H1 (cell line): ENCODE measurements at regions not wholly inside any gene's neighbourhood (a gene's known extent, or its start where the extent isn't known, plus 50 kb on each side); places are given as distances from the start of the nearest gene placed in this dataset.

Experiments used
- CTCF ChIA-PET: fragments of 300-600 bp; sonication (Branson Sonifier 250); formaldehyde crosslinking; loops from one replicate; lab custom pipeline; 2021; ENCODE audit not compliant: partially characterized antibody; lab: Charles Lee
- POLR2A ChIA-PET: fragments of 300-600 bp; sonication (Branson Sonifier 250); formaldehyde crosslinking; loops from one replicate; lab custom pipeline; 2021; ENCODE audit warnings: inconsistent platforms; ENCODE audit not compliant: partially characterized antibody; lab: Charles Lee
- DNase-seq, 2 experiments: peaks; one replicate each; pipeline versions ENCODE4 v3.0.0 to v3.0.0-alpha.2; 2010 to 2022; ENCODE audit warnings: low spot score in 2 of 2, low read depth in 1 of 2, mixed read lengths in 1 of 2
- FAIRE-seq: peaks from 2 replicates; lab custom pipeline; 2011; peaks lifted over from hg19 to GRCh38; lab: Jason Lieb, UNC
- H2AFZ ChIP-seq: 2 replicates; pipeline ENCODE4 v1.8.1; 2012; ENCODE audit warnings: low read length, inconsistent platforms
- H2AK5ac ChIP-seq: 2 replicates; pipeline ENCODE4 v1.6.1; 2013; ENCODE audit warnings: low read depth, low read length
- H2BK120ac ChIP-seq: replicated peaks from 2 replicates; pipeline ENCODE3; 2013; ENCODE audit warnings: low read depth, low read length, inconsistent platforms
- H2BK12ac ChIP-seq: 2 replicates; pipeline ENCODE4 v1.6.1; 2013; ENCODE audit warnings: low read depth, low read length
- H2BK15ac ChIP-seq: 2 replicates; pipeline ENCODE4 v1.6.1; 2013; ENCODE audit warnings: low read length
- H2BK20ac ChIP-seq: 2 replicates; pipeline ENCODE4 v1.6.1; 2013; ENCODE audit warnings: low read length
- H2BK5ac ChIP-seq: 2 replicates; pipeline ENCODE4 v1.6.1; 2013; ENCODE audit warnings: low read depth, low read length
- H3K14ac ChIP-seq: 2 replicates; pipeline ENCODE4 v1.6.1; 2013; ENCODE audit warnings: inconsistent platforms; ENCODE audit not compliant: insufficient read length
- H3K18ac ChIP-seq: 2 replicates; pipeline ENCODE4 v1.6.1; 2013; ENCODE audit warnings: low read length; ENCODE audit errors: extremely low read depth
- H3K23ac ChIP-seq: 2 replicates; pipeline ENCODE4 v1.6.1; 2013; ENCODE audit warnings: inconsistent platforms; ENCODE audit not compliant: insufficient read length
- H3K23me2 ChIP-seq: 2 replicates; pipeline ENCODE4 v1.6.1; 2013; ENCODE audit warnings: low read depth, low read length
- H3K27ac ChIP-seq: 2 replicates; pipeline ENCODE4 v1.6.1; 2011; ENCODE audit warnings: low read depth, low read length, inconsistent platforms
- H3K27me3 ChIP-seq, 4 experiments: replicated peaks in 1 of 4; 1 replicate in 1 of 4; 2 replicates in 3 of 4; pipeline versions ENCODE4 v1.6.1 to v1.8.1; 2011 to 2013; ENCODE audit warnings: low read length in 3 of 4, mild to moderate bottlenecking in 3 of 4, inconsistent platforms in 2 of 4, mixed read lengths in 2 of 4, moderate library complexity in 1 of 4; ENCODE audit not compliant: control insufficient read depth in 3 of 4, insufficient read depth in 3 of 4; ENCODE audit errors: extremely low read depth in 1 of 4
- H3K36me3 ChIP-seq, 4 experiments: 2 replicates each; pipeline versions ENCODE4 v1.6.1 to v1.8.1; 2011 to 2013; ENCODE audit warnings: mild to moderate bottlenecking in 4 of 4, low read length in 3 of 4, moderate library complexity in 2 of 4, control low read depth in 1 of 4, inconsistent platforms in 1 of 4; ENCODE audit not compliant: insufficient read depth in 4 of 4, control insufficient read depth in 2 of 4
- H3K4ac ChIP-seq: replicated peaks from 2 replicates; pipeline ENCODE3; 2013; ENCODE audit warnings: low read length, low read depth, mixed read lengths, inconsistent platforms; ENCODE audit not compliant: insufficient read length
- H3K4me1 ChIP-seq, 4 experiments: replicated peaks in 1 of 4; 1 replicate in 1 of 4; 2 replicates in 3 of 4; pipeline versions ENCODE4 v1.6.1 to v1.8.1; 2011 to 2013; ENCODE audit warnings: low read length in 3 of 4, inconsistent platforms in 2 of 4, mixed read lengths in 1 of 4; ENCODE audit not compliant: insufficient read depth in 4 of 4, control insufficient read depth in 3 of 4
- H3K4me2 ChIP-seq, 2 experiments: 2 replicates each; pipeline versions ENCODE4 v1.6.1 to v1.8.1; 2011 to 2013; ENCODE audit warnings: low read depth in 2 of 2, low read length in 2 of 2, control low read depth in 1 of 2, inconsistent platforms in 1 of 2, mild to moderate bottlenecking in 1 of 2; ENCODE audit not compliant: insufficient read depth in 1 of 2
- H3K4me3 ChIP-seq, 4 experiments: fragments of 200-600, 300-600 bp in 1 of 4; sonication (generic), shearing (Covaris generic), sonication (Bioruptor Twin) in 1 of 4; 2 replicates each; pipeline versions ENCODE4 v1.5.1 to v1.8.1; 2011 to 2016; ENCODE audit warnings: low read length in 4 of 4, low read depth in 3 of 4, control low read depth in 2 of 4, inconsistent platforms in 2 of 4, mild to moderate bottlenecking in 2 of 4, mixed read lengths in 1 of 4, moderate library complexity in 1 of 4; ENCODE audit not compliant: insufficient read depth in 2 of 4; ENCODE audit errors: extremely low read depth in 1 of 4
- H3K56ac ChIP-seq: replicated peaks from 2 replicates; pipeline ENCODE3; 2013; ENCODE audit warnings: low read depth, mild to moderate bottlenecking, mixed read lengths, low read length, inconsistent platforms; ENCODE audit not compliant: insufficient read length
- H3K79me1 ChIP-seq: 2 replicates; pipeline ENCODE4 v1.6.1; 2013; ENCODE audit warnings: low read depth, low read length, control low read depth
- H3K79me2 ChIP-seq, 2 experiments: 2 replicates each; pipeline versions ENCODE4 v1.6.1 to v1.8.1; 2012 to 2013; ENCODE audit warnings: low read length in 2 of 2, mild to moderate bottlenecking in 2 of 2, inconsistent platforms in 1 of 2; ENCODE audit not compliant: insufficient read depth in 2 of 2, control insufficient read depth in 1 of 2
- H3K9ac ChIP-seq, 4 experiments: replicated peaks in 1 of 4; 1 replicate in 1 of 4; 2 replicates in 3 of 4; pipeline versions ENCODE4 v1.6.1 to v1.8.1; 2011 to 2013; ENCODE audit warnings: low read depth in 3 of 4, low read length in 3 of 4, control low read depth in 2 of 4, mild to moderate bottlenecking in 2 of 4, moderate library complexity in 2 of 4, inconsistent platforms in 1 of 4; ENCODE audit errors: extremely low read depth in 1 of 4
- H3K9me3 ChIP-seq, 2 experiments: 2 replicates each; pipeline versions ENCODE4 v1.6.1 to v1.8.1; 2012 to 2013; ENCODE audit warnings: mild to moderate bottlenecking in 2 of 2, moderate library complexity in 2 of 2, control low read depth in 1 of 2, inconsistent platforms in 1 of 2, low read depth in 1 of 2, low read length in 1 of 2, mixed read lengths in 1 of 2; ENCODE audit not compliant: insufficient read depth in 2 of 2
- H4K20me1 ChIP-seq, 2 experiments: replicated peaks in 1 of 2; 2 replicates each; pipeline versions ENCODE3 to v1.8.1; 2011 to 2013; ENCODE audit warnings: inconsistent platforms in 2 of 2, low read length in 2 of 2, mild to moderate bottlenecking in 1 of 2; ENCODE audit not compliant: insufficient read depth in 2 of 2, control insufficient read depth in 1 of 2
- H4K5ac ChIP-seq: 2 replicates; pipeline ENCODE4 v1.6.1; 2013; ENCODE audit warnings: low read length, low read depth, mixed read lengths, inconsistent platforms; ENCODE audit not compliant: insufficient read length
- H4K8ac ChIP-seq: 2 replicates; pipeline ENCODE4 v1.8.0; 2013; ENCODE audit warnings: mild to moderate bottlenecking, moderate library complexity, low read length, inconsistent platforms; ENCODE audit not compliant: insufficient read depth; ENCODE audit errors: extremely low read depth
- H4K91ac ChIP-seq: replicated peaks from 2 replicates; pipeline ENCODE3; 2013; ENCODE audit warnings: low read length, mixed read lengths, inconsistent platforms; ENCODE audit not compliant: insufficient read length
- ASH2L ChIP-seq: fragments of 200-600, 300-600 bp; sonication (generic); IDR thresholded peaks from one replicate; pipeline ENCODE4 v1.7.1; 2017; ENCODE audit warnings: low read length
- ATF2 ChIP-seq: IDR thresholded peaks from 2 replicates; pipeline ENCODE4 v1.6.1; 2012; ENCODE audit warnings: low read length, inconsistent platforms
- BCL11A ChIP-seq, 2 experiments: IDR thresholded peaks; one replicate each; pipeline ENCODE4 v1.6.1; 2011; ENCODE audit warnings: low read depth in 2 of 2, low read length in 2 of 2, mild to moderate bottlenecking in 2 of 2
- EP300 ChIP-seq, 2 experiments: IDR thresholded peaks; 1 replicate in 1 of 2; 2 replicates in 1 of 2; pipeline ENCODE4 v1.6.1; 2011 to 2012; ENCODE audit warnings: low read depth in 2 of 2, low read length in 2 of 2, mild to moderate bottlenecking in 2 of 2, borderline replicate concordance in 1 of 2, inconsistent platforms in 1 of 2, moderate library complexity in 1 of 2
- HDAC2 ChIP-seq, 2 experiments: fragments of 300-600 bp in 1 of 2; sonication (generic) in 1 of 2; IDR thresholded peaks; 2 replicates each; pipeline ENCODE4 v1.6.1; 2011 to 2012; ENCODE audit warnings: low read depth in 2 of 2, low read length in 2 of 2, mild to moderate bottlenecking in 2 of 2, moderate library complexity in 2 of 2, borderline replicate concordance in 1 of 2, inconsistent platforms in 1 of 2
- JUND ChIP-seq: IDR thresholded peaks from 2 replicates; pipeline ENCODE4 v1.6.1; 2011; ENCODE audit warnings: mild to moderate bottlenecking, improper control_type of control experiment, low read length
- KDM1A ChIP-seq: fragments of 200-600, 300-600 bp; sonication (generic); IDR thresholded peaks from 2 replicates; pipeline ENCODE4 v1.7.1; 2016; ENCODE audit warnings: mild to moderate bottlenecking, low read length, borderline replicate concordance
- NRF1 ChIP-seq: IDR thresholded peaks from 2 replicates; pipeline ENCODE4 v1.6.1; 2011; ENCODE audit warnings: mild to moderate bottlenecking, low read depth, low read length, improper control_type of control experiment
- RFX5 ChIP-seq: IDR thresholded peaks from 2 replicates; pipeline ENCODE4 v1.6.1; 2011; ENCODE audit warnings: low read depth, low read length, improper control_type of control experiment, borderline replicate concordance
- SAP30 ChIP-seq: fragments of 300-600 bp; sonication (generic); IDR thresholded peaks from 2 replicates; pipeline ENCODE4 v1.7.1; 2012; ENCODE audit warnings: low read length, moderate library complexity, mild to moderate bottlenecking, inconsistent platforms; ENCODE audit not compliant: insufficient read depth, insufficient replicate concordance
- SIN3A ChIP-seq, 2 experiments: IDR thresholded peaks in 1 of 2; conservative IDR thresholded peaks in 1 of 2; 2 replicates each; pipeline ENCODE4 v1.6.1; 2011 to 2012; ENCODE audit warnings: low read length in 2 of 2, improper control_type of control experiment in 1 of 2, low read depth in 1 of 2, mild to moderate bottlenecking in 1 of 2
- SP2 ChIP-seq: IDR thresholded peaks from 2 replicates; pipeline ENCODE4 v1.6.1; 2012; ENCODE audit warnings: mild to moderate bottlenecking, low read length, inconsistent platforms
- TBP ChIP-seq: IDR thresholded peaks from 2 replicates; pipeline ENCODE4 v1.6.1; 2011; ENCODE audit warnings: low read depth, low read length, improper control_type of control experiment
- WGBS, 2 experiments: shearing (Covaris generic) in 1 of 2; methylation state at CpG; one replicate each; pipeline versions ENCODE4 v1.1.6 to v1.1.7; 2013 to 2015; ENCODE audit warnings: low lambda C conversion rate in 2 of 2, mixed read lengths in 2 of 2, inconsistent platforms in 1 of 2, low coverage in 1 of 2, missing lambda C conversion rate in 1 of 2; ENCODE audit not compliant: insufficient replicate concordance in 2 of 2, insufficient coverage in 1 of 2, insufficient read length in 1 of 2; ENCODE audit errors: extremely low coverage in 1 of 2, missing lambda C conversion rate in 1 of 2; 5-methylcytosine and 5-hydroxymethylcytosine counted together

- Histone ChIP-seq H2BK15ac (no peak overlapping the region), H3K79me1 (no peaks in the 10 kb centered on the region), H3K79me2 (no peaks in the 10 kb centered on the region), H3K4me1 (no peaks in the 10 kb centered on the region), H4K8ac (no peak overlapping the region), H2AFZ (no peak overlapping the region), H3K9ac (no peak overlapping the region), H2AK5ac (no peak overlapping the region), H3K27ac (no peak overlapping the region), H3K4me3 (no peak overlapping the region), H2BK20ac (no peak overlapping the region), H4K20me1 (no peaks in the 10 kb centered on the region), H3K4me2 (no peak overlapping the region), H3K23ac (no peak overlapping the region), H3K36me3 (no peaks in the 10 kb centered on the region), H2BK5ac (no peak overlapping the region), H4K91ac (no peak overlapping the region), H3K27me3 (no peaks in the 10 kb centered on the region), H2BK12ac (no peak overlapping the region), H4K5ac (no peak overlapping the region), H3K4ac (no peak overlapping the region), H2BK120ac (no peak overlapping the region), H3K23me2 (no peaks in the 10 kb centered on the region), H3K9me3 (no peaks in the 10 kb centered on the region), H3K14ac (no peak overlapping the region), H3K18ac (no peak overlapping the region), H3K56ac (no peak overlapping the region)
- FAIRE-seq = no peak
- no peak for DNase-seq
- ChIA-PET CTCF (interaction anchor here (0.6 to 1.2 kb wide), 2 partner anchors 9 to 326 kb away, joined by 4 read pairs; no protein-coding TSS in a partner anchor), POLR2A (no interaction called here)
- 91% methylated on average over 5 of the region's 5 CpGs; no CpG with 5 or more reads in 1 of the 2 experiments for WGBS, 2 experiments
- TF ChIP-seq HDAC2 (IDR thresholded peaks at IDR 0.05; ENCODE audit: borderline replicate concordance in 1 of 2, low read depth in 2 of 2, low read length in 2 of 2) = no peak
- no peak for TF ChIP-seq SAP30
- no peak for TF ChIP-seq NRF1
- no peak for TF ChIP-seq RFX5
- TF ChIP-seq JUND = no peak
- no peak for TF ChIP-seq BCL11A (IDR thresholded peaks at IDR 0.05; ENCODE audit: low read depth in 2 of 2, low read length in 2 of 2)
- no peak for TF ChIP-seq SP2
- TF ChIP-seq ATF2 = no peak
- no peak for TF ChIP-seq ASH2L
- TF ChIP-seq TBP = no peak
- TF ChIP-seq SIN3A (conservative IDR thresholded peaks at IDR 0.05 in 1 of 2, IDR thresholded peaks at IDR 0.05 in 1 of 2; ENCODE audit: low read depth in 1 of 2, low read length in 2 of 2) = no peak
- TF ChIP-seq EP300 (IDR thresholded peaks at IDR 0.05; ENCODE audit: borderline replicate concordance in 1 of 2, low read depth in 2 of 2, low read length in 2 of 2) = no peak
- TF ChIP-seq KDM1A = no peak
Observed at GRCh38 chr3:165549665-165550064, 287.6 kb downstream of the BCHE start.
